CD4-positive, alpha-beta T cell (primary cell): ENCODE measurements at regions not wholly inside any gene's neighbourhood (a gene's known extent, or its start where the extent isn't known, plus 50 kb on each side); places are given as distances from the start of the nearest gene placed in this dataset.

Experiments
- ATAC-seq: fragments of 200-7000 bp; cut with Tn5 transposase; one replicate; pipeline ENCODE4 v1.10.0; 2022; ENCODE audit warnings: mild to moderate bottlenecking; ENCODE audit not compliant: poor library complexity
- CTCF ChIA-PET: fragments of 350-600 bp; sonication (Branson Sonifier 250); formaldehyde crosslinking; loops from one replicate; lab custom pipeline; 2021; ENCODE audit warnings: antibody characterized with exemption, inconsistent platforms; lab: Charles Lee
- POLR2A ChIA-PET: fragments of 350-600 bp; sonication (Branson Sonifier 250); formaldehyde crosslinking; loops from one replicate; lab custom pipeline; 2021; ENCODE audit warnings: antibody characterized with exemption, inconsistent platforms; lab: Charles Lee
- DNase-seq, 14 experiments: peaks; one replicate each; pipeline ENCODE4 v3.0.0-alpha.2; 2013 to 2020; ENCODE audit warnings: mixed read lengths in 2 of 14
- H3K27ac ChIP-seq, 2 donors: one replicate each; pipeline versions ENCODE4 v1.5.1 to v1.7.0; 2013; ENCODE audit warnings: low read length in 2 of 2, low read depth in 1 of 2, mild to moderate bottlenecking in 1 of 2
- H3K27me3 ChIP-seq, 2 experiments: 1 replicate in 1 of 2; 2 replicates in 1 of 2; pipeline versions ENCODE4 v1.6.1 to v1.7.0; 2013; ENCODE audit warnings: low read length in 2 of 2, control low read depth in 1 of 2, mild to moderate bottlenecking in 1 of 2, moderate library complexity in 1 of 2; ENCODE audit not compliant: insufficient read depth in 2 of 2, control insufficient read depth in 1 of 2
- H3K36me3 ChIP-seq: one replicate; pipeline ENCODE4 v1.6.1; 2013; ENCODE audit warnings: low read length, control low read depth; ENCODE audit not compliant: insufficient read depth
- H3K4me1 ChIP-seq: one replicate; pipeline ENCODE4 v1.6.1; 2013; ENCODE audit warnings: low read length, control low read depth; ENCODE audit not compliant: insufficient read depth
- H3K4me3 ChIP-seq: one replicate; pipeline ENCODE4 v1.5.1; 2013; ENCODE audit warnings: mild to moderate bottlenecking, low read length, moderate library complexity
- H3K9me3 ChIP-seq, 2 experiments: 1 replicate in 1 of 2; 2 replicates in 1 of 2; pipeline versions ENCODE4 v1.6.1 to v1.7.0; 2013; ENCODE audit warnings: low read length in 2 of 2, mild to moderate bottlenecking in 2 of 2, control low read depth in 1 of 2, moderate library complexity in 1 of 2; ENCODE audit not compliant: control insufficient read depth in 1 of 2, insufficient read depth in 1 of 2
- H3K27ac Mint-ChIP-seq: one replicate; pipeline ENCODE4 v1.8.0; 2020; ENCODE audit warnings: mixed read lengths
- H3K27me3 Mint-ChIP-seq: one replicate; pipeline ENCODE4 v1.8.0; 2021; ENCODE audit warnings: mixed read lengths
- H3K36me3 Mint-ChIP-seq: one replicate; pipeline ENCODE4 v1.8.0; 2021; ENCODE audit warnings: low read depth, mixed read lengths
- H3K4me1 Mint-ChIP-seq: one replicate; pipeline ENCODE4 v1.8.0; 2021; ENCODE audit warnings: low read depth, mixed read lengths
- H3K4me3 Mint-ChIP-seq: one replicate; pipeline ENCODE4 v1.8.0; 2020; ENCODE audit warnings: mild to moderate bottlenecking, mixed read lengths
- H3K9me3 Mint-ChIP-seq: one replicate; pipeline ENCODE4 v1.8.0; 2020; ENCODE audit warnings: mixed read lengths
- intact Hi-C, 2 experiments: fragments of 100-400 bp; cut with DNase I in 1 of 2; cut with micrococcal nuclease in 1 of 2; formaldehyde crosslinking; loops; one replicate each; pipeline versions ENCODE4 v1.15.1 to v1.9.0; 2023 to 2025; cut with DNase I, micrococcal nuclease
- TF ChIP-seq, protein P1 (sequence below): fragments of 200-600 bp; IDR thresholded peaks from one replicate; pipeline ENCODE4 v1.8.0; 2022; ENCODE audit warnings: antibody characterized with exemption, mild to moderate bottlenecking

DNA sequence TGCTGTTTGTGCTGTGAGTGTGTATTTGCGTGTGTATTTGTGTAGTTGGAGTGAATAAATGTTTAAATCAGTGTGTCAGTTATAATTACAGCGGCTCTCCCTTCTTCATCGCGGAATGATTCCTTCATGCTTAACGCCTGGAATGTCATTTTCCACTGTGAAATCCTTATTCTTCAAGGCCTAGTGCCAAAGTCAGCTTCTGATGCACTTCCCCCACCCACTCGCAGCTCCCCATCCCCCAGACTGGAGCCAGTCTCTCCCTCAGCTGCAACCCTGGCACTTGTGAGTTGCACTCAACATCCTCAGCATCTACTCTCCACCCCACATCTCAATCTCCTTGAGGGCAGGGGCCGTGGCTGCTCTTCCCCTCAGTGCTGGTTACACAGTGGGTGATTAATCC, 583.0 kb downstream of the BCOR start:
- ATAC-seq (no peak), DNase-seq (no peak)
- ChIA-PET CTCF (no interaction called here), POLR2A (no interaction called here)
- H3K36me3 Mint-ChIP-seq, result no peaks in the 10 kb centered on the region
- H3K27ac Mint-ChIP-seq, result no peak overlapping the region
- H3K27me3 Mint-ChIP-seq, result no peaks in the 10 kb centered on the region
- Histone ChIP-seq H3K36me3 (no peaks in the 10 kb centered on the region), H3K9me3 (no peaks in the 10 kb centered on the region), H3K27me3 (no peaks in the 10 kb centered on the region), H3K4me3 (no peak overlapping the region), H3K4me1 (no peaks in the 10 kb centered on the region), H3K27ac (no peak overlapping the region)
- TF ChIP-seq, protein P1, sequence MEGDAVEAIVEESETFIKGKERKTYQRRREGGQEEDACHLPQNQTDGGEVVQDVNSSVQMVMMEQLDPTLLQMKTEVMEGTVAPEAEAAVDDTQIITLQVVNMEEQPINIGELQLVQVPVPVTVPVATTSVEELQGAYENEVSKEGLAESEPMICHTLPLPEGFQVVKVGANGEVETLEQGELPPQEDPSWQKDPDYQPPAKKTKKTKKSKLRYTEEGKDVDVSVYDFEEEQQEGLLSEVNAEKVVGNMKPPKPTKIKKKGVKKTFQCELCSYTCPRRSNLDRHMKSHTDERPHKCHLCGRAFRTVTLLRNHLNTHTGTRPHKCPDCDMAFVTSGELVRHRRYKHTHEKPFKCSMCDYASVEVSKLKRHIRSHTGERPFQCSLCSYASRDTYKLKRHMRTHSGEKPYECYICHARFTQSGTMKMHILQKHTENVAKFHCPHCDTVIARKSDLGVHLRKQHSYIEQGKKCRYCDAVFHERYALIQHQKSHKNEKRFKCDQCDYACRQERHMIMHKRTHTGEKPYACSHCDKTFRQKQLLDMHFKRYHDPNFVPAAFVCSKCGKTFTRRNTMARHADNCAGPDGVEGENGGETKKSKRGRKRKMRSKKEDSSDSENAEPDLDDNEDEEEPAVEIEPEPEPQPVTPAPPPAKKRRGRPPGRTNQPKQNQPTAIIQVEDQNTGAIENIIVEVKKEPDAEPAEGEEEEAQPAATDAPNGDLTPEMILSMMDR, result no peak
- intact Hi-C loops, result no loop called here
- H3K9me3 Mint-ChIP-seq, result no peaks in the 10 kb centered on the region
- H3K4me1 Mint-ChIP-seq, result no peaks in the 10 kb centered on the region
- H3K4me3 Mint-ChIP-seq, result no peak overlapping the region

DNA sequence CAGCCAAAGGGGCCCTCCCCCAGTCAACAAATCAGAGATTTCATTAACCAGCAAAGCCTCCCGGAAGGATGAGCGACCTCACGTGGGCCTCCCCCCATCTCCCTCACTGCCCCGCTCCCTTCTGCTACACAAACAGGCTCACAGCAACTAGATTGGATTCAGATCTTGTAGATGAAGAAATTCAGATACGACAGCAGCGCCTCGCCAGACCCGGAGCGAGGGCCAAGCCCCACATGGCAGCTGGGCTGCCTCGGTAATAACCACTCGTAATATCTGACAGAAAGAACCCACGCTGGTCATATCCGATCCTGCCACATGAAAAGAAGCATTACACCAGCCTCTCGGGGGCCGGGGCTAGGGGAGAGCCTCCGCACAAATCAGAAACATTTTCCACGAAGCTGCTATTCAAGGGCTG, 581.3 kb downstream of the BCOR start:
- intact Hi-C loops, result no loop called here
- DNase-seq (no peak), ATAC-seq (no peak)
- no peak overlapping the region for H3K4me3 ChIP-seq
- no peaks in the 10 kb centered on the region for H3K36me3 ChIP-seq
- ChIA-PET CTCF (no interaction called here), POLR2A (no interaction called here)
- no peaks in the 10 kb centered on the region for H3K4me1 Mint-ChIP-seq
- TF ChIP-seq, protein P1, result no peak
- no peaks in the 10 kb centered on the region for H3K4me1 ChIP-seq
- no peaks in the 10 kb centered on the region for H3K9me3 Mint-ChIP-seq
- no peak overlapping the region for H3K27ac Mint-ChIP-seq
- H3K27me3 Mint-ChIP-seq, result no peaks in the 10 kb centered on the region
- H3K4me3 Mint-ChIP-seq, result no peak overlapping the region
- no peaks in the 10 kb centered on the region for H3K27me3 ChIP-seq
- H3K9me3 ChIP-seq, result no peaks in the 10 kb centered on the region
- no peaks in the 10 kb centered on the region for H3K36me3 Mint-ChIP-seq
- H3K27ac ChIP-seq, result no peak overlapping the region

DNA sequence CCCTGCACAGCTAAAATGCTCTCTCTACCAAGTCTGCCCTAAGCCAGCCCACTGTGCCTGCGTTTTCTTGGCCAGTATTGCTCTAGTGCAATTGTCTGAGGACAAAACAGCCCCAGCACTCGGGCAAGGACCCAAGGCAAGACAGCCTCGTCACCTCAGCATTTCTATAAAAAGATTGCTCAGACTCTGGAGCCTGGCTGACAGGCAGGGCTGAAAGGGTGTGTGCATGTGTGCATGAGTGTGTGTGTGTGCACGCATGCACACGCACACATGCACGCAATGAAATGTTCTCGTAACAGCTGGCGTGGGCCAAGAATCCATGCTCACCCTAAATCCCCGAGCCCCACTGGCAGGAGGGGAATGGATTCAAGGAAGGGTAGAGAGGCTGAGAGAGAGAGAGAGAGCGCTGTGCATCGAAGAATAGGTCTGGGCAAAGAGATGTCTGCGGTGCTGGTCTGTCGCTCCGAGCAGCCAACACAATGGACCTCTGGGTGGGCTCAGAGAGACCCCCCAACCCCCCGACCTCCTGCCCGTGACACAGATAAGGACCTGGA, 579.2 kb downstream of the BCOR start:
- Mint-ChIP-seq H3K9me3 (no peaks in the 10 kb centered on the region), H3K4me1 (no peaks in the 10 kb centered on the region), H3K4me3 (no peak overlapping the region), H3K27me3 (no peaks in the 10 kb centered on the region), H3K36me3 (no peaks in the 10 kb centered on the region), H3K27ac (no peak overlapping the region)
- intact Hi-C loops, result no loop called here
- no peak for ATAC-seq
- no peaks in the 10 kb centered on the region for H3K36me3 ChIP-seq
- TF ChIP-seq, protein P1, result no peak
- H3K27me3 ChIP-seq, result no peaks in the 10 kb centered on the region
- no peak for DNase-seq
- no peaks in the 10 kb centered on the region for H3K9me3 ChIP-seq
- CTCF ChIA-PET, result no interaction called here
- H3K27ac ChIP-seq, result no peak overlapping the region
- no peaks in the 10 kb centered on the region for H3K4me1 ChIP-seq
- H3K4me3 ChIP-seq, result no peak overlapping the region
- POLR2A ChIA-PET, result no interaction called here
